ENCODE measurements at regions not wholly inside any gene's neighbourhood (a gene's known extent, or its start where the extent isn't known, plus 50 kb on each side); places are given as distances from the start of the nearest gene placed in this dataset.

DNA sequence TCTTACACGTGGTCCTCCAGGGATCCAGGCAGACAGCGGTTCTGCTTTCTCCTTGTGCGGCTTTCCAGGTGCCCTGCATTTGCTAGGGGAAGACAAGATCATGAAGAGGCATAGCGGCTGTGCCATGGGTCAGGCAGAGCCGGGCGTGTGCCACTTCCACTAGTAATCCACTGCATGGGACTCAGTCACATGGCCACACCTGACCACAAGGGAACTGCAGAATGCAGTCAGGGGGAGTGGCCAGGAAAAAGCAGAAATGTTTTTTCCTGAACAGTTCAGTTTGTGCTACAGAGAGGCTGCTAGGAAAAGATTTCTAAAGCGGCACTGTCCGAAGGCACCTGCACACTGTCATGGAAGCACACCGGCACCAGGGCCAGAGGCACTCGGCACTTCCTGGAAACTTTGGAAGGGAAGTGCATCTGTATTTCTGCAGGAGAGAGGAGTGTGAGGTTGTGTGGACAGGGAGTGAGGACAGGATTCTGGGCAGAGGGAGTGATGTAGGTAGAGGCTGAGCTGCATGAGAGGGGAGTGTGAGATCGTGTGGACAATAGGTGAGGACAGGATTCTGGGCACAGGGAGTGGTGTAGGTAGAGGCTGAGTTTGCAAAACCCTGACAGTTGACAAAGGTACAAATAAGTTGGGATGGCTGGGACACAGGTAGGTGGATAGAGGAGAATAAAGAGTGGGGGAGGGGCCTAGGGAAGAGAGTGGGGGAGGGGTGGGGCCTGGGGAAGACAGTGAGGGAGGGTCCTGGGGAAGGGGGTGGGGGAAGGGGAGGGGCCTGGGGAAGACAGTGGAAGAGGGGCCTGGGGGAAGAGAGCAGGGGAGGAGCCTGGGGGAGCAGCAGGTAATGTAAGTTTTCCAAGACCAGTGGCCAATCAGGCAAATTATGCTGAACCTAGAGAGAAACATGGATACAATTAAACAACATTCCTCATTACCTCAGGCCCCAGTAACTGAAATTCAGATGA is 1436.3 kb downstream of the TBC1D22A start (continued):
- TF ChIP-seq TCF7L2 (IDR thresholded peaks at IDR 0.05; ENCODE audit: borderline replicate concordance, extremely low read depth, insufficient read depth, insufficient read length) (no peak), SIN3A (IDR thresholded peaks at IDR 0.05; ENCODE audit: low read depth) (no peak)

DNA sequence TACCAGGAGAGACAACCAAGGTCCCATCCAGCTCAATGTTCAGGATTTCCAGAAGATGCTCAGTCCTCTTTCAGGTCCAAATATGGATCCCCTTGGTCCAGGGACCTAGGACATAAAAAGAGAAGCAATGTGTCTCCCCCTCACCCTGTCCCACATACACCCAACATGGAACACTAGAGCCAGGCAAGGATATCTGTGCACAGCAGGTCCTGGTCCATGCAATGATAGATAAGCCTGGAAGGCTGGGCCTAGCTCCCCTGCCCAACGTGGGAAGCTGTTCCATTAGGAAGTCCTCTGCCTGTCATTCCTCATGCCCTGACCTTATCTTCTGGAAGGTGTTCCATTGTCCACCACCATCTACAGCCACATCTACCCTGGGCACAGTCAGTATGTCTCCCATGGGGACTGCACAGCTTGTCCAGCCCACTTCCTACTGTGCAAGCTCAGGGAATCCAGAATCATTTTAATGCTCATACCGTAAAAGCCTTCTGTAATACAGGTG is 1434.8 kb downstream of the TBC1D22A start:
- Histone ChIP-seq H2AFZ (ENCODE audit: low read depth, low read length, poor library complexity, severe bottlenecking) (no peak overlapping the region), H3K9ac (ENCODE audit: low read length) (no peak overlapping the region), H3K27me3 (ENCODE audit: insufficient read depth, low read length) (no peaks in the 10 kb centered on the region; the same call in 1 of the 2 replicates), H3K4me3 (replicated peaks in 1 of 2; ENCODE audit: low read depth in 1 of 2, low read length in 2 of 2) (no peak overlapping the region), H3K9me2 (ENCODE audit: insufficient read depth) (no peaks in the 10 kb centered on the region), H3K36me3 (ENCODE audit: control insufficient read depth in 1 of 2, insufficient read depth in 2 of 2, low read length in 2 of 2) (no peaks in the 10 kb centered on the region), H3K4me2 (ENCODE audit: low read length) (no peak overlapping the region), H3K4me1 (ENCODE audit: control insufficient read depth in 1 of 2, insufficient read depth in 2 of 2, low read length in 2 of 2) (no peaks in the 10 kb centered on the region), H3K79me2 (ENCODE audit: insufficient read depth, low read length) (no peaks in the 10 kb centered on the region), H3K9me3 (ENCODE audit: control insufficient read depth in 1 of 2, insufficient read depth in 1 of 2, low read depth in 1 of 2, low read length in 2 of 2) (peaks cover 0 to 4% of the 10 kb centered on the region in 2 experiments; a peak in 1 of 4 replicates), H4K20me1 (ENCODE audit: insufficient read depth) (no peaks in the 10 kb centered on the region), H3K27ac (ENCODE audit: low read depth, low read length) (no peak overlapping the region)
- RAD21 ChIA-PET (ENCODE audit: low non-redundant PET in 1 of 2, low total read pairs in 2 of 2, uncharacterized antibody in 2 of 2, unreplicated experiment in 2 of 2) = no interaction called here
- DNase-seq (ENCODE audit: low read depth, low spot score) (no peak), ATAC-seq (no peak)
- intact Hi-C loops (cut with micrococcal nuclease) = no loop called here
- POLR2A ChIA-PET = no interaction called here
- no peak for TF ChIP-seq JUND (IDR thresholded peaks at IDR 0.05)
- CTCF ChIA-PET = no interaction called here
- BruUV-seq (replicated peaks) = no TSS peak

GRCh38 chr22:48192920-48193319 is 1430.5 kb downstream of the TBC1D22A start:
- ATAC-seq (no peak), DNase-seq (ENCODE audit: low read depth, low spot score) (no peak)
- no peak overlapping the region for H3K27ac ChIP-seq (ENCODE audit: low read depth, low read length)
- no peaks in the 10 kb centered on the region for H3K27me3 ChIP-seq (ENCODE audit: insufficient read depth, low read length)
- H3K79me2 ChIP-seq (ENCODE audit: insufficient read depth, low read length) = no peaks in the 10 kb centered on the region
- no peak overlapping the region for H3K4me2 ChIP-seq (ENCODE audit: low read length)
- no peak overlapping the region for H3K9ac ChIP-seq (ENCODE audit: low read length)
- H3K9me2 ChIP-seq (ENCODE audit: insufficient read depth) = no peaks in the 10 kb centered on the region
- RAD21 ChIA-PET (ENCODE audit: low non-redundant PET in 1 of 2, low total read pairs in 2 of 2, uncharacterized antibody in 2 of 2, unreplicated experiment in 2 of 2) = no interaction called here
- H3K9me3 ChIP-seq (ENCODE audit: control insufficient read depth in 1 of 2, insufficient read depth in 1 of 2, low read depth in 1 of 2, low read length in 2 of 2) = peaks cover 4 to 7% of the 10 kb centered on the region in 2 experiments; a peak in 2 of 4 replicates
- POLR2A ChIA-PET = no interaction called here
- no peak overlapping the region for H3K4me3 ChIP-seq (replicated peaks in 1 of 2; ENCODE audit: low read depth in 1 of 2, low read length in 2 of 2)
- CTCF ChIA-PET = no interaction called here
- no peaks in the 10 kb centered on the region; the same call in 1 of the 2 replicates for H4K20me1 ChIP-seq (ENCODE audit: insufficient read depth)
- no peaks in the 10 kb centered on the region for H3K36me3 ChIP-seq (ENCODE audit: control insufficient read depth in 1 of 2, insufficient read depth in 2 of 2, low read length in 2 of 2)
- BruUV-seq (replicated peaks) = no TSS peak
- peaks cover 0 to 6% of the 10 kb centered on the region in 2 experiments; a peak in 2 of 4 replicates for H3K4me1 ChIP-seq (ENCODE audit: control insufficient read depth in 1 of 2, insufficient read depth in 2 of 2, low read length in 2 of 2)
- intact Hi-C loops (cut with micrococcal nuclease) = no loop called here
- no peak overlapping the region for H2AFZ ChIP-seq (ENCODE audit: low read depth, low read length, poor library complexity, severe bottlenecking)
- no peak for TF ChIP-seq RAD21 (IDR thresholded peaks at IDR 0.05; ENCODE audit: low read depth)
- TF ChIP-seq POLR2A (IDR thresholded peaks at IDR 0.05; ENCODE audit: borderline replicate concordance, extremely low read depth, insufficient read depth, insufficient read length) = no peak
- no peak for TF ChIP-seq YY1 (IDR thresholded peaks at IDR 0.05; ENCODE audit: extremely low read depth, insufficient replicate concordance, low read depth, low read length)
- no peak for TF ChIP-seq EGR1 (IDR thresholded peaks at IDR 0.05; ENCODE audit: low read depth)
- TF ChIP-seq POLR2AphosphoS5 (IDR thresholded peaks at IDR 0.05; ENCODE audit: low read depth, low read length) = no peak
- TF ChIP-seq, protein P1, sequence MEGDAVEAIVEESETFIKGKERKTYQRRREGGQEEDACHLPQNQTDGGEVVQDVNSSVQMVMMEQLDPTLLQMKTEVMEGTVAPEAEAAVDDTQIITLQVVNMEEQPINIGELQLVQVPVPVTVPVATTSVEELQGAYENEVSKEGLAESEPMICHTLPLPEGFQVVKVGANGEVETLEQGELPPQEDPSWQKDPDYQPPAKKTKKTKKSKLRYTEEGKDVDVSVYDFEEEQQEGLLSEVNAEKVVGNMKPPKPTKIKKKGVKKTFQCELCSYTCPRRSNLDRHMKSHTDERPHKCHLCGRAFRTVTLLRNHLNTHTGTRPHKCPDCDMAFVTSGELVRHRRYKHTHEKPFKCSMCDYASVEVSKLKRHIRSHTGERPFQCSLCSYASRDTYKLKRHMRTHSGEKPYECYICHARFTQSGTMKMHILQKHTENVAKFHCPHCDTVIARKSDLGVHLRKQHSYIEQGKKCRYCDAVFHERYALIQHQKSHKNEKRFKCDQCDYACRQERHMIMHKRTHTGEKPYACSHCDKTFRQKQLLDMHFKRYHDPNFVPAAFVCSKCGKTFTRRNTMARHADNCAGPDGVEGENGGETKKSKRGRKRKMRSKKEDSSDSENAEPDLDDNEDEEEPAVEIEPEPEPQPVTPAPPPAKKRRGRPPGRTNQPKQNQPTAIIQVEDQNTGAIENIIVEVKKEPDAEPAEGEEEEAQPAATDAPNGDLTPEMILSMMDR (IDR thresholded peaks at IDR 0.05 in 2 of 3, conservative IDR thresholded peaks at IDR 0.05 in 1 of 3; ENCODE audit: borderline replicate concordance in 1 of 3, insufficient read depth in 1 of 3, low read depth in 2 of 3, low read length in 2 of 3) = no peak
- TF ChIP-seq TCF7L2 (IDR thresholded peaks at IDR 0.05; ENCODE audit: borderline replicate concordance, extremely low read depth, insufficient read depth, insufficient read length) = no peak
- no peak for TF ChIP-seq JUND (IDR thresholded peaks at IDR 0.05)
- TF ChIP-seq, protein P2, sequence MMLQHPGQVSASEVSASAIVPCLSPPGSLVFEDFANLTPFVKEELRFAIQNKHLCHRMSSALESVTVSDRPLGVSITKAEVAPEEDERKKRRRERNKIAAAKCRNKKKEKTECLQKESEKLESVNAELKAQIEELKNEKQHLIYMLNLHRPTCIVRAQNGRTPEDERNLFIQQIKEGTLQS (IDR thresholded peaks at IDR 0.05) = no peak
- no peak for TF ChIP-seq ZFX (IDR thresholded peaks at IDR 0.05)
- TF ChIP-seq EZH2phosphoT487 (IDR thresholded peaks at IDR 0.05; ENCODE audit: borderline replicate concordance) = no peak
- no peak for TF ChIP-seq ELF1 (IDR thresholded peaks at IDR 0.05; ENCODE audit: borderline replicate concordance, low read depth)
- no peak for TF ChIP-seq SIN3A (IDR thresholded peaks at IDR 0.05; ENCODE audit: low read depth)
